HFFc6 (cell line): ENCODE measurements at regions not wholly inside any gene's neighbourhood (a gene's known extent, or its start where the extent isn't known, plus 50 kb on each side); places are given as distances from the start of the nearest gene placed in this dataset.

Source experiments
- DNase-seq: peaks from one replicate; pipeline ENCODE4 v3.0.0-alpha.2; 2018
- H3K27ac Mint-ChIP-seq: 2 replicates; pipeline ENCODE4 v1.8.0; 2020; ENCODE audit warnings: mild to moderate bottlenecking, mixed read lengths
- H3K27me3 Mint-ChIP-seq: 2 replicates; pipeline ENCODE4 v1.8.0; 2021; ENCODE audit warnings: mild to moderate bottlenecking, moderate library complexity, mixed read lengths; ENCODE audit not compliant: insufficient read depth
- H3K36me3 Mint-ChIP-seq: 2 replicates; pipeline ENCODE4 v1.8.0; 2021; ENCODE audit warnings: low read depth, mixed read lengths
- H3K4me1 Mint-ChIP-seq: 2 replicates; pipeline ENCODE4 v1.8.0; 2020; ENCODE audit warnings: low read depth, mixed read lengths
- H3K4me3 Mint-ChIP-seq: 2 replicates; pipeline ENCODE4 v1.8.0; 2020; ENCODE audit warnings: mild to moderate bottlenecking, moderate library complexity, mixed read lengths
- H3K9me3 Mint-ChIP-seq: 2 replicates; pipeline ENCODE4 v1.8.0; 2020; ENCODE audit warnings: mild to moderate bottlenecking, mixed read lengths
- CTCF ChIP-seq: fragments of 200-600 bp; sonication (generic); IDR thresholded peaks from 2 replicates; pipeline ENCODE4 v1.5.0; 2021; ENCODE audit warnings: antibody characterized with exemption, mild to moderate bottlenecking

GRCh38 chr16:17590711-17591654 is 120.2 kb upstream of the XYLT1 start:
- Mint-ChIP-seq H3K4me1 (peaks cover 30% of the 10 kb centered on the region), H3K27me3 (peaks cover 1% of the 10 kb centered on the region), H3K36me3 (no peaks in the 10 kb centered on the region), H3K9me3 (no peaks in the 10 kb centered on the region), H3K4me3 (peak overlapping the region; percentile 75), H3K27ac (peak overlapping the region; percentile 76)
- DNase-seq = peak; percentile 49
- TF ChIP-seq CTCF = no peak

DNA sequence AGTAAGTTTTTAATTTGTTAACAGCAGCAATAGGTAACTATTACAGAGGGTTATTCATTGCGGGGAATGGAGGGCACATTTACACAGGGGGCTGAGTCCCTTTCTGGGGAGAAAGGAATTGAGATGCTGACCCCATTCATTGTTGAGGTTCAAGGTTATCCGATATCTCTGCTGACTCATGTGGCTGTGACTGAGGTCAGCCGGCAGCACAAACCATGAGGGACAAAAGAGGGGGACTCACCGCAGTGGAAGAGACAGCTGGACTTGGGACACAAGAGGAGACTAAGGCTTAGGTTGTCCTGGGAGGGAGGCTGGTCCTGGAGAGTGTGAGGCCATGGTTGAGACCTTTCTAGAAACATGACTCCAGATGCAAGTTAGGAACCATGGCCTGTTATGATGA is 119.1 kb upstream of the XYLT1 start:
- H3K27ac Mint-ChIP-seq = no peak overlapping the region
- TF ChIP-seq CTCF = no peak
- H3K36me3 Mint-ChIP-seq = no peaks in the 10 kb centered on the region

GRCh38 chr16:17585449-17586074 is 114.8 kb upstream of the XYLT1 start:
- Mint-ChIP-seq H3K36me3 (no peaks in the 10 kb centered on the region), H3K4me3 (no peak overlapping the region), H3K27ac (no peak overlapping the region), H3K27me3 (peaks cover 6% of the 10 kb centered on the region), H3K9me3 (no peaks in the 10 kb centered on the region), H3K4me1 (peaks cover 14% of the 10 kb centered on the region)
- TF ChIP-seq CTCF = no peak
- DNase-seq = no peak

More for the DNA sequence above, 119.1 kb upstream of the XYLT1 start:
- Mint-ChIP-seq H3K27me3 (peaks cover 1% of the 10 kb centered on the region), H3K4me1 (peaks cover 30% of the 10 kb centered on the region), H3K4me3 (no peak overlapping the region), H3K9me3 (no peaks in the 10 kb centered on the region)
- no peak for DNase-seq

DNA sequence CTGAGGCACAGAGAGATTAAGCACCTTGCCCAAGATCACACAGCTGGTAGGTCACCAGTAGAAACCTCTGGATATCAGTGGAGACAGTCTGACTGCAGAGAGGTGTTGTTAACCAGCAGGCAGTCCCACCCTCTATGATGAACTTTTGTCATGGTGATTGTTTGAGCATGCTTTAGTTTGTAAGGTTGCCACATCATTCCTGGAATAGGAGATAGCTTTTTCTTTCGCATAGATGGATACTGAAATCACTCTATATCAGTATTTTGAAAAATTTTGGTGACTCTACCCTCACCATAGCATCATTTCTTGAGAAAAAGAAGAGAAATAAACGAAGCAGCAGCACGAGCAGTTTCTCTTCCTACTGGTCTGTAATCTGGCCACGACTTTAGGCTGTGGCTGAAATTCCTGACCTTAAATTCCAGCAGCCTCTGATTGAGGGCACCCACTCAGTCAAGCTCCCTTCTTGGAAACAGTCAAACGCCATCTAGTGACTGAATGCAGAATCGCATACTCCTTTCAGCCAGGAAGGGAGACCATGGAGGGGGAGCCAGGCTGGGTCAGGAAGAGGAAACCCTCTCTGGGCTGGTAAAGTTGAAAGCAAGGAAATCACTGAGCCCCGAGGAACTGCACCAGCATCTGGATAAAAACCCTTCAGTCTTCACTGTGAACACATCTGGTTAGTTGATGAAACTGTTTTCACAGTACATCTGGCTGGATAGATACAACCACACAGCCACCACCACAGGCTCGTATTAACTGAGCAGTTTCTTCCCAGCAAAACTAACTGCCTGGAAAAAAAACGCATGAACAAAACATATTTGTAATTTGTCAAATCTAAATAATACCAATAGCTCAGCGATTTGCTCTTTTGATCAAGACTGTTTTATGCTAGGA is 108.5 kb upstream of the XYLT1 start:
- Mint-ChIP-seq H3K27ac (peak overlapping the region; percentile 70), H3K36me3 (no peaks in the 10 kb centered on the region), H3K27me3 (peaks cover 4% of the 10 kb centered on the region), H3K4me1 (peaks cover 16% of the 10 kb centered on the region), H3K9me3 (no peaks in the 10 kb centered on the region), H3K4me3 (peak overlapping the region; percentile 55)
- TF ChIP-seq CTCF = peak; percentile 94
- DNase-seq = peak; percentile 85

DNA sequence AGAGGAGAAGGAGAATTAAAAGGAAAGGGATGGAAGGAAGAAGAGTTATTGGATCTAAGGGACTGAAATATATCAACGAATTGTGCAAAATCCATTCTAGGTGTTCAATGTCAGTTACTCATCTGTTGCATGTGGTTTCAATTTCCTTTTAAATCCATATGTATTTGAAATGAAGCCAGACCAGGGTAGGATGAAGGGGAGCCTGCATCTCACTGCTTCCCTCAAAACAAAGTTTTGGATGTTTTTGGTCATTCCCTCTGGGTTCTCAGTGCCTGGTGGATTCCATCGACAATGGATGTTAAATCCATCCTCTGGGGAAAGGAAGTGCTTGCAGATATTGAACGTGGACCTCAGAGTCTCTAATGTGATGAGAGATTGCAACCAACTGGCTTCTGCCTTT is 103.5 kb upstream of the XYLT1 start:
- Mint-ChIP-seq H3K27me3 (peaks cover 13% of the 10 kb centered on the region), H3K4me1 (peaks cover 18% of the 10 kb centered on the region), H3K9me3 (no peaks in the 10 kb centered on the region), H3K4me3 (no peak overlapping the region), H3K36me3 (no peaks in the 10 kb centered on the region), H3K27ac (no peak overlapping the region)
- no peak for DNase-seq
- TF ChIP-seq CTCF = no peak
